HFF-Myc (cell line): ENCODE measurements at regions not wholly inside any gene's neighbourhood (a gene's known extent, or its start where the extent isn't known, plus 50 kb on each side); places are given as distances from the start of the nearest gene placed in this dataset.

Source experiments
- DNase-seq: peaks from one replicate; pipeline ENCODE4 v3.0.0-alpha.2; 2011; ENCODE audit warnings: low read depth; ENCODE audit errors: extremely low read depth
- H3K4me3 ChIP-seq: replicated peaks from 2 replicates; pipeline ENCODE4 v1.5.1; 2011; ENCODE audit warnings: low read depth, mild to moderate bottlenecking, control low read depth, low read length
- TF ChIP-seq, protein P1 (sequence below): IDR thresholded peaks from 2 replicates; pipeline ENCODE4 v1.5.1; 2012; ENCODE audit warnings: mild to moderate bottlenecking, low read depth, low read length, control low read depth; ENCODE audit errors: missing control alignments

DNA sequence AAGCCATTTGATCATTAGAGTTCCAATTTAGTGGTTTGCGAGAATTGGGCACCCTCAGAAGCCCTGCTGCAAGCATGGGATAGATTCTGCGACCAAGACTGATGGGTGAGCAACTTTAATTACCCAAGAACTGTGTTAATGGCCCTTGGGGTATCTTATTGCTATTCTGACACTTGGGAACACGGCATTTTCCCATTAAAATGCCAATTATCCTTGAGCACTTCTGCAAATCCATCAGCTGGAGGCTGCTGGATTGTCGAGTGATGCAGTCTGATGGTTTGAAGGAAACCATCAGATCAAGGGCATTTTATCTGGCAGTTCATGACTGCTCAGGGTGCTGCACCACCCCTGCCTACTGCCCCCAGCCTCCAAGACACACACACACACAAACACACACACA lies 183.6 kb upstream of the PROK2 start:
- TF ChIP-seq, protein P1, sequence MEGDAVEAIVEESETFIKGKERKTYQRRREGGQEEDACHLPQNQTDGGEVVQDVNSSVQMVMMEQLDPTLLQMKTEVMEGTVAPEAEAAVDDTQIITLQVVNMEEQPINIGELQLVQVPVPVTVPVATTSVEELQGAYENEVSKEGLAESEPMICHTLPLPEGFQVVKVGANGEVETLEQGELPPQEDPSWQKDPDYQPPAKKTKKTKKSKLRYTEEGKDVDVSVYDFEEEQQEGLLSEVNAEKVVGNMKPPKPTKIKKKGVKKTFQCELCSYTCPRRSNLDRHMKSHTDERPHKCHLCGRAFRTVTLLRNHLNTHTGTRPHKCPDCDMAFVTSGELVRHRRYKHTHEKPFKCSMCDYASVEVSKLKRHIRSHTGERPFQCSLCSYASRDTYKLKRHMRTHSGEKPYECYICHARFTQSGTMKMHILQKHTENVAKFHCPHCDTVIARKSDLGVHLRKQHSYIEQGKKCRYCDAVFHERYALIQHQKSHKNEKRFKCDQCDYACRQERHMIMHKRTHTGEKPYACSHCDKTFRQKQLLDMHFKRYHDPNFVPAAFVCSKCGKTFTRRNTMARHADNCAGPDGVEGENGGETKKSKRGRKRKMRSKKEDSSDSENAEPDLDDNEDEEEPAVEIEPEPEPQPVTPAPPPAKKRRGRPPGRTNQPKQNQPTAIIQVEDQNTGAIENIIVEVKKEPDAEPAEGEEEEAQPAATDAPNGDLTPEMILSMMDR, result no peak
- no peak overlapping the region for H3K4me3 ChIP-seq
- no peak for DNase-seq

DNA sequence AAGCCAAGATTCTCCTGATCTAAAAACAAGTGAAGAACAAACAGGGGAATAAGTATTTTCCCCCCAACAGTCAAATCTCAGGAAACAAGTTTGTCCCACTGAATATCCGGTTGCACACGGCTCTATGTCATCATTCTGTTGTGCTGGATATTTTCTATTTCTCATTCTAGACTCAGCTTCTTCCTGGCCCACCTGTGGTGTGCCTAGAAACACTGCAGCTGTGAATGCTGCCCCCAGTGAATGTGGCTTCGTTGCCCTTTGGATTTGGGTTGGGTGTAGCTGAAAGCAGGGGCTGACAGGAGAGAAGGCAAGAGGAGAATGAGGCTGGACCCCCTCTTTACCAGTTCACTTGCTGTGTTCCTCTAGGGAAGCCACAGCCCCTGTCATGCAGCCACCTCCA lies 181.2 kb upstream of the PROK2 start:
- no peak for DNase-seq
- H3K4me3 ChIP-seq, result no peak overlapping the region
- TF ChIP-seq, protein P1, result no peak

DNA sequence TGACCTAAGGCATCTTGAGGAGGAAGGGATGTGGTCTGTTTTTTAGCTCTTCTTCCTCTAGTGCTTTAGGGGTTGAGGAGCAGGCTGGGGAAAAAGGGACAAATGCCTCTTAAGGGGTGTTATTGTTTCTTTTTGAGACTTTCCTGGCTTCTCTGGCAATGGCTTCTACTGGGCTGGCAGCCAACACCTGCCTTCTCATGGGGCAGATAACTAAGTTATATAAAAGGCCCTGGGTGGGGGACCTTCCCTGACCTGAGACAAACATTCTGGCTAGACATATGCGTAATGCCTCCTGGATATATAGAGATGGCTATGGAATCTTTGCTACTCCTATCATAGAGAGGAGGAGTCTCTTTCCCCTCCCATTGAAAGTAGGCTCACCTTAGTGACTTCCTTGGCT lies 179.2 kb upstream of the PROK2 start:
- no peak for DNase-seq
- TF ChIP-seq, protein P1, result no peak
- no peak overlapping the region for H3K4me3 ChIP-seq

DNA sequence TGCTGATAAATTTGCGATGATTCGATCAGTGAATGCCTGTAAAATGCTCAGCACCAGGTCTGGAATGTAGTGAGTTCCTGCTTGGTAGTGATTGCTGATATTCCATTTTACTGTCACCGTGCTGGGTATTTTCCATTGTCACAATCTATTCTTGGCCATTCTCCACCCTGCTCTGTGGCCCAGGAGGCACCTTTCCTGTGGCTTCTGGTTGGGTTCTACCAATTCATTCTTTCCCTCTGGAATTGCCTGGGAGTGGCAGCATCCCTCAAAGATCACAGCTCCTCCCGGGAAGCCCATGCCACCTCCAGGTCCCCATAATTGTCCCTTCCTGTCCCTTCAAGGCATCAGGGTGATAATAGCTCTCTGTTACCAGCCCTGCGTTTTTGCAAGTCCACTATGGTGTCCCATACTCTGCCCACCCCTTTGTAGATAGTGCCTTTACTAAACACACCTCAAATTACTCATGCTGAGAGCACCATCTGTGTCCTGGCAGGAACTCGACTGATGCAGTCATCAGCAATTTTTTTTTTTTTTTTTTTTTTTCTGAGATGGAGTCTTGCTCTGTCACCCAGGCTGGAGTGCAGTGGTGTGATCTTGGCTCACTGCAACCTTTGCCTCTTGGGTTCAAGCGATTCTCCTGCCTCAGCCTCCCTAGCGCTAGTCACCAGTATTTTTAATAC lies 177.8 kb upstream of the PROK2 start:
- TF ChIP-seq, protein P1, result no peak
- no peak for DNase-seq

DNA sequence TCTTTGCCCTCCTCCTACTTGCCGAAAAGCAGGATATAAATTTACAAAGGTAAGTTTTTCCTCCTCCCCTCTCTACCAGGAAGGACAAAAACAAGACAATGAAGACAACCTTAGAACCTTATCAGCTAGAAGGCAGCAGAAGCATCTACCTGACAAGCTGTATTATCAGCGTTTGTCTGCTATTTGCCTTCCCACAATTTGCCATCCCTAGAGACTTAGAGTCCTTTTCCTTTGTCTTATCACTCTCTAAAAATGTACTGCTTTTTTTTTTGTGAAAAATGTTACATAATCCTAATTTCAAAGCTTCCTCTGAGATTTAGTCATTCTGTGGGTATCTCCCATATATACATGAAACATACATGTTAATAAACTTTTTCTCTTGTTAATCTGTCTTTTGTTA lies 176.9 kb upstream of the PROK2 start:
- TF ChIP-seq, protein P1, result no peak
- no peak overlapping the region for H3K4me3 ChIP-seq
- no peak for DNase-seq

More for the DNA sequence above, 177.8 kb upstream of the PROK2 start:
- no peak overlapping the region for H3K4me3 ChIP-seq

DNA sequence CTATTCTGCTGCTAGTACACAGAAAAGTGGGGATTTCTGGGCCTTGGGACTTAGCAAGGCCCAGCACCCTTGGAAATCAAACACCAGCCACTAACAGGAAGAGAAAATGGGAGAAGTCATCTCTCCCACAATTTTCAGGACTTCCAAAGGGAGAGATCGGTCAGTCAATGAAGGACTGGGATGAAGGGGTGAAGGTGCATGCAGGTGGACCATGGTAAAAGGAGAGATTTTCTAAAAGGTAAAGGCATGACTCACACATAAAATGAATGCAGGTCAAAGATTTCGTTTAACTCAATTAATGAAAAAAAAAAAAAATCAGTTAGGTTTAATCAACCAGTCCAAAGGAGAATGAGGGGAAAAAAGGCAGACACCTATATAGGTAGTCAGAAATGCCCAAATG lies 176.4 kb upstream of the PROK2 start:
- TF ChIP-seq, protein P1, result no peak
- DNase-seq, result no peak
- no peak overlapping the region for H3K4me3 ChIP-seq

DNA sequence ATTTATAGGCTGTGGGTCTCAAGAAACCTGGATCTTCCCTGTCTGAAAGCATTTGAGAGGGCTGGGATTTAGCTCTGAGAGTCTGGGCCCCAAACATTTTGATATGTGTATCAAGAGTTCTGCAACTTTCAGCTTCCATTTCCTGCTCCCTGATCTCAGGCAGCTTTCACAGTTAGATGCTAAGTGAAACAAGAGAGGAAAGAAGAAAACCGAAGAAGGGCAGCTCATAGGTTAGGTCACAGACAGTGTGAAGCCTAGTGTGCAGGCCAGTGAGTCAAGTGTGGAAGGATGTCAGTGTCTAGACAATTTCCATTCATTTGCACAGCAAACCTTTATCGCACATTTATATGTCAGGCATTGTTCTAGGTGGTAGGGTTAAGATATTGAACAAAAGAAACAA lies 173.6 kb upstream of the PROK2 start:
- DNase-seq, result no peak
- no peak overlapping the region for H3K4me3 ChIP-seq
- TF ChIP-seq, protein P1, result no peak
